NT2/D1 (cell line): ENCODE measurements at regions not wholly inside any gene's neighbourhood (a gene's known extent, or its start where the extent isn't known, plus 50 kb on each side); places are given as distances from the start of the nearest gene placed in this dataset.

Experiments used
- SUZ12 ChIP-seq: IDR thresholded peaks from 2 replicates; pipeline ENCODE4 v1.6.1; 2011; ENCODE audit not compliant: insufficient read length, insufficient read depth; ENCODE audit errors: extremely low read depth
- YY1 ChIP-seq: IDR thresholded peaks from 2 replicates; pipeline ENCODE4 v1.6.1; 2011; ENCODE audit not compliant: insufficient read length, insufficient read depth
- ZNF274 ChIP-seq: IDR thresholded peaks from 2 replicates; pipeline ENCODE4 v1.6.1; 2011; ENCODE audit warnings: mild to moderate bottlenecking, low read depth, low read length

DNA sequence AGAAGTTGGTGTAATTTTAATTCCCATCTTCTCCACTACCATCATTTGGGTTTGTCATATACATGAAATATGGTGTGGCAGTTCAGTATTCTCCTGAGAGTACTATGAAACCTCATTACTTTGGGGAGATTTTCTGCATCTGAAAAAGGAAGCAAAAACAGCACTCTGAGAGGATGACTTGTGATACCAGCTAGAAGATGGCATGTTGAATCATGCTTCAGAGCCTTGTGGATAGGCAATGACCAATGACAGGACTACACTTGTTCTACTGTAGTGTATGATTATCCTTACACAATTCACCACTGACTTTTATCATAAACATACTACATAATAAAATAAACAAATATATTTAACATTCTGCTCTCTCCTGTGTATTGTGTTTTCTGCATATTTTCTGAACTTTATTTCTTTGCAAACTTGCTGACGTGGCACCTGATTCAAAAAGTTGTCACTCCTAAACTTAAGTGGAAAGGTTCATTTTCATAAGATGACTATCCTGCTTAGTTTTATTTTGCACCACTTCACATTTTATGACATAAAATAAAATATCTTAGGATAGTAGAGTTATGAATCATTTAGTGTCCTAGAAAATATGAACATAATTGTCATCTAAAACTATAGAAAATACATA lies 991.3 kb downstream of the FSTL5 start:
- TF ChIP-seq YY1 (no peak), SUZ12 (no peak), ZNF274 (no peak)
